Lung (tissue), 11 donors: ENCODE measurements at regions not wholly inside any gene's neighbourhood (a gene's known extent, or its start where the extent isn't known, plus 50 kb on each side); places are given as distances from the start of the nearest gene placed in this dataset.

Source experiments
- ATAC-seq: fragments of 200-7000 bp; cut with Tn5 transposase; one replicate; pipeline ENCODE4 v1.9.1; 2020; ENCODE audit warnings: moderate number of reproducible peaks; ENCODE audit not compliant: insufficient read depth, low FRiP score
- DNase-seq, 3 donors: peaks; one replicate each; pipeline ENCODE4 v3.0.0-alpha.2; 2013 to 2017
- H3K27ac ChIP-seq, 2 donors: one replicate each; pipeline ENCODE4 v1.5.1; 2013; ENCODE audit warnings: mild to moderate bottlenecking in 2 of 2, moderate library complexity in 2 of 2, control low read depth in 1 of 2, inconsistent platforms in 1 of 2, low read depth in 1 of 2, low read length in 1 of 2
- H3K27me3 ChIP-seq, 3 donors: one replicate each; pipeline ENCODE4 v1.5.1; 2013; ENCODE audit warnings: low read length in 2 of 3; ENCODE audit not compliant: control insufficient read depth in 3 of 3, insufficient read depth in 3 of 3
- H3K36me3 ChIP-seq, 4 donors: one replicate each; pipeline ENCODE4 v1.5.1; 2013; ENCODE audit warnings: low read length in 4 of 4, mild to moderate bottlenecking in 1 of 4, moderate library complexity in 1 of 4; ENCODE audit not compliant: control insufficient read depth in 4 of 4, insufficient read depth in 4 of 4
- H3K4me1 ChIP-seq, 5 donors: one replicate each; pipeline ENCODE4 v1.5.1; 2013; ENCODE audit warnings: low read length in 5 of 5, mild to moderate bottlenecking in 2 of 5, moderate library complexity in 1 of 5; ENCODE audit not compliant: control insufficient read depth in 5 of 5, insufficient read depth in 5 of 5
- H3K4me3 ChIP-seq: one replicate; pipeline ENCODE4 v1.5.1; 2013; ENCODE audit warnings: mild to moderate bottlenecking, control low read depth, moderate library complexity
- H3K9ac ChIP-seq, 2 donors: one replicate each; pipeline ENCODE4 v1.5.1; 2013; ENCODE audit warnings: low read length in 2 of 2, control low read depth in 1 of 2; ENCODE audit not compliant: insufficient read depth in 1 of 2
- H3K9me3 ChIP-seq, 4 donors: one replicate each; pipeline ENCODE4 v1.5.1; 2013; ENCODE audit warnings: low read length in 3 of 4, mild to moderate bottlenecking in 1 of 4, moderate library complexity in 1 of 4; ENCODE audit not compliant: control insufficient read depth in 4 of 4, insufficient read depth in 3 of 4
- WGBS, 2 donors: extraction: QIAGEN DNeasy Blood & Tissue Kit; methylation state at CpG; one replicate each; pipeline ENCODE4 v1.1.7; 2013; 5-methylcytosine and 5-hydroxymethylcytosine counted together
- TF ChIP-seq, protein P1 (sequence below): IDR thresholded peaks from 2 replicates; pipeline ENCODE4 v1.5.1; 2012; ENCODE audit warnings: mild to moderate bottlenecking; ENCODE audit errors: control extremely low read depth, extremely low read depth
- donor health status: control.
- donor health status: control.
- donor health status: Bipolar disorder and iron deficiency.
- donor health status: healthy.
- donor health status: DM: yes; HTN: yes; CAD: no.

DNA sequence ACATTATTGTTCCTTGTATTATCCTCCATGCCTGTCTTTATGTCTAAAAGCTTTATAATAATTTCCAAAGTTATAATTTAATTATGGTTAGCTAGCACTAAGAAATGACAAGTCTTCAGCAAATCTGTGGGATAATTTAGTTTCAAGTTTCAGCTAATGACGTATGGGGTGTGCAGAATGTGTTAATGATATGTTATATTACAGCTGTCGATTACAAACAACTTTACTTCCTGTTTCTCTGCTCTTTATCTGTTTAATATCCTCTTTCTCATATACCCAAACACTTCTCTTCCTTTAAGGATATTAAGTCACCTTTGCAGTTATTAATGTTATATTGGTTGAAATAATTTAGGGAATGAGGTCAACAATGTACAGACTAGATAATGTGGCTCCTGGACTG, 161.8 kb downstream of the CASP12 start:
- no peak for DNase-seq

DNA sequence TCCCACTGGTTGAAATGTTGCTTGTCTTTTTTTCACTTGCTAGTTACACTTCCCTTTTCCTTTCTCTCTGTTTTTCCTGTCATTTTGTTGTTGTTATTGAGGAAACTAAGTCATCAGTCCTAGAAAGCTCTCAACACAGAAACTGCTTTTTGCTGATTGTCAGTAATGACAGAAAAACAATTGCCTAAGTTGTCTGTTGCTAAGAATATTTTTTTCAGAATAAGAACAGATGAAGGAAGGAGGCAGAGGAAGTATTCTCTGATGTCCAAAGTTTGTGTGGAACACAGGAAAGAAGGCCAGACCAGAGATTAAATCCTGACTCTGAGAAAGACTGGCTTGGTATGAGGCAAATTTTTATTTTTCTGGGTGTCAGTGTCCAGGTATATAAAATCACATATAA, 163.3 kb downstream of the CASP12 start:
- H3K9ac ChIP-seq, result no peak overlapping the region
- no peaks in the 10 kb centered on the region for H3K27me3 ChIP-seq
- no peak overlapping the region for H3K4me3 ChIP-seq
- no peaks in the 10 kb centered on the region for H3K4me1 ChIP-seq
- no peaks in the 10 kb centered on the region for H3K9me3 ChIP-seq
- TF ChIP-seq, protein P1, sequence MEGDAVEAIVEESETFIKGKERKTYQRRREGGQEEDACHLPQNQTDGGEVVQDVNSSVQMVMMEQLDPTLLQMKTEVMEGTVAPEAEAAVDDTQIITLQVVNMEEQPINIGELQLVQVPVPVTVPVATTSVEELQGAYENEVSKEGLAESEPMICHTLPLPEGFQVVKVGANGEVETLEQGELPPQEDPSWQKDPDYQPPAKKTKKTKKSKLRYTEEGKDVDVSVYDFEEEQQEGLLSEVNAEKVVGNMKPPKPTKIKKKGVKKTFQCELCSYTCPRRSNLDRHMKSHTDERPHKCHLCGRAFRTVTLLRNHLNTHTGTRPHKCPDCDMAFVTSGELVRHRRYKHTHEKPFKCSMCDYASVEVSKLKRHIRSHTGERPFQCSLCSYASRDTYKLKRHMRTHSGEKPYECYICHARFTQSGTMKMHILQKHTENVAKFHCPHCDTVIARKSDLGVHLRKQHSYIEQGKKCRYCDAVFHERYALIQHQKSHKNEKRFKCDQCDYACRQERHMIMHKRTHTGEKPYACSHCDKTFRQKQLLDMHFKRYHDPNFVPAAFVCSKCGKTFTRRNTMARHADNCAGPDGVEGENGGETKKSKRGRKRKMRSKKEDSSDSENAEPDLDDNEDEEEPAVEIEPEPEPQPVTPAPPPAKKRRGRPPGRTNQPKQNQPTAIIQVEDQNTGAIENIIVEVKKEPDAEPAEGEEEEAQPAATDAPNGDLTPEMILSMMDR, result no peak
- no peak for ATAC-seq
- no peak overlapping the region for H3K27ac ChIP-seq
- DNase-seq, result no peak
- H3K36me3 ChIP-seq, result no peaks in the 10 kb centered on the region

More for the DNA sequence above, 161.8 kb downstream of the CASP12 start:
- H3K4me1 ChIP-seq, result no peaks in the 10 kb centered on the region
- H3K9ac ChIP-seq, result no peak overlapping the region
- ATAC-seq, result no peak
- no peak overlapping the region for H3K27ac ChIP-seq
- TF ChIP-seq, protein P1, result no peak
- no peaks in the 10 kb centered on the region for H3K27me3 ChIP-seq
- 20 to 21% methylated on average over 2 of the region's 2 CpGs for WGBS, 2 donors
- H3K36me3 ChIP-seq, result no peaks in the 10 kb centered on the region
- peaks cover 0 to 2% (median 0%) of the 10 kb centered on the region in 4 donors for H3K9me3 ChIP-seq
- no peak overlapping the region for H3K4me3 ChIP-seq

DNA sequence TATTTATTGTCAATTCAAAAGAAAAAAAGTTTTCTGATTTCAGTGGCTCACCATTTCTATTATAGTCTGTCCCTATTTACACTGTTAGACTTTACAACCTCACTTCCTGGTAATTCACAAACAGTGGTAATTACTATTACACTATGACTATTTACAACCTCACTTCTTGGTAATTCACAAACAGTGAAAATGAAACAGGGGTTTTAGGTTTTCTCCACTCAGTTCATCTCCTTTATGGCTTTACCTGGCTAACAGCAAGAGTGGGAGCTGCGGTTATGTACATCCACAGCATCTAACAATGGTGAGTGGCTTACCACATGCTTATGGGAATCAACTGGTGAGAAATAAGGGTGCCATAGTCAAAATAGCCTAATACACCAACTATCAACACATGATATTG, 166.4 kb downstream of the CASP12 start:
- no peak for DNase-seq
- Histone ChIP-seq H3K9ac (no peak overlapping the region), H3K36me3 (no peaks in the 10 kb centered on the region), H3K27ac (no peak overlapping the region), H3K27me3 (no peaks in the 10 kb centered on the region), H3K9me3 (no peaks in the 10 kb centered on the region), H3K4me1 (no peaks in the 10 kb centered on the region), H3K4me3 (no peak overlapping the region)
- TF ChIP-seq, protein P1, result no peak
- ATAC-seq, result no peak
- whole genome bisulfite sequencing, 2 donors, result 93 to 96% methylated on average over 1 of the region's 1 CpG

DNA sequence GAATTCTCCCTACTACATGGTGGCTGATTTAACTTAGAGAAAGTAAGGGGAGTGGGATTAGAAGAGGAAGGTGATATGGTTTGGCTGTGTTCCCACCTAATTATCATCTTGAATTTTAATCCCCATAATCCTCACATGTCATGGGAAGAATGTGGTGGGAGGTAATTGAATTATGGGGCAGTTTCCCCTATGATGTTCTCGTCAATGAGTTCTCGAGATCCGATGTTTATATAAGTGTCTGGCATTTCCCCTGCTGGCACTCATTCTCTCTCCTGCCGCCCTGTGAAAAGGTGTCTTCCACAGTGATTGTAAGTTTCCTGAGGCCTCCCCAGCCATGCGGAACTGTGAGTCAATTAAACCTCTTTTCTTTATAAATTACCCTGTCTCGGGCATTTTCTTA, 169.3 kb downstream of the CASP12 start:
- H3K9ac ChIP-seq, result no peak overlapping the region
- ATAC-seq (no peak), DNase-seq (no peak)
- H3K27ac ChIP-seq, result no peak overlapping the region
- H3K4me1 ChIP-seq, result peaks cover 0 to 3% (median 0%) of the 10 kb centered on the region in 5 donors
- 78 to 93% methylated on average over 6 of the region's 6 CpGs for WGBS, 2 donors
- H3K27me3 ChIP-seq, result no peaks in the 10 kb centered on the region
- TF ChIP-seq, protein P1, result no peak
- no peaks in the 10 kb centered on the region for H3K36me3 ChIP-seq
- no peak overlapping the region for H3K4me3 ChIP-seq
- H3K9me3 ChIP-seq, result no peaks in the 10 kb centered on the region
